GM10248 (cell line): ENCODE measurements at regions not wholly inside any gene's neighbourhood (a gene's known extent, or its start where the extent isn't known, plus 50 kb on each side); places are given as distances from the start of the nearest gene placed in this dataset.
"Not testable (repeated sequence)": the region's sequence is repeated elsewhere in the genome, so short reads cannot be mapped to it uniquely, and the experiment has no call there.

Experiments used
- CTCF ChIA-PET: fragments of 300-600 bp; sonication (Branson Sonifier 250); formaldehyde crosslinking; extraction: SDS; loops from one replicate; lab custom pipeline; 2021; ENCODE audit warnings: antibody characterized with exemption; lab: Yijun Ruan, JAX
- POLR2A ChIA-PET: fragments of 350-650 bp; sonication (Branson Sonifier 250); formaldehyde crosslinking; extraction: SDS; loops from one replicate; lab custom pipeline; 2020; ENCODE audit warnings: antibody characterized with exemption; lab: Yijun Ruan, JAX
- DNase-seq: peaks from one replicate; pipeline ENCODE4 v3.0.0; 2012; ENCODE audit errors: extremely low spot score
- CTCF ChIP-seq: IDR thresholded peaks from 2 replicates; pipeline ENCODE4 v1.5.1; 2012; ENCODE audit warnings: mild to moderate bottlenecking, low read depth; ENCODE audit errors: extremely low read depth, missing control alignments, control extremely low read depth

- CTCF ChIA-PET, POLR2A ChIA-PET, DNase-seq: not testable (repeated sequence)
Measured at GRCh38 chrY:3491423-3491822, 87.4 kb upstream of the TGIF2LY start.

- DNase-seq, POLR2A ChIA-PET, CTCF ChIA-PET: not testable (repeated sequence)
Measured at GRCh38 chrY:3494539-3494938, 84.3 kb upstream of the TGIF2LY start.

GRCh38 chrY:3527040-3527439, 51.8 kb upstream of the TGIF2LY start:
- DNase-seq, POLR2A ChIA-PET, CTCF ChIA-PET: not testable (repeated sequence)
- peak; percentile 49 for TF ChIP-seq CTCF
